Small intestine (tissue), 7 donors: ENCODE measurements at regions not wholly inside any gene's neighbourhood (a gene's known extent, or its start where the extent isn't known, plus 50 kb on each side); places are given as distances from the start of the nearest gene placed in this dataset.
"Not testable (repeated sequence)": the region's sequence is repeated elsewhere in the genome, so short reads cannot be mapped to it uniquely, and the experiment has no call there.

Experiments used
- DNase-seq, 2 donors: peaks; one replicate each; pipeline versions ENCODE4 v3.0.0 to v3.0.0-alpha.2; 2013
- FAIRE-seq: peaks from 2 replicates; lab custom pipeline; 2012; peaks lifted over from hg19 to GRCh38; lab: Jason Lieb, UNC
- H3K27ac ChIP-seq, 3 donors: one replicate each; pipeline ENCODE4 v1.5.1; 2013; ENCODE audit warnings: low read length in 2 of 3, mild to moderate bottlenecking in 2 of 3, control low read depth in 1 of 3, inconsistent platforms in 1 of 3, low read depth in 1 of 3, moderate library complexity in 1 of 3
- H3K27me3 ChIP-seq, 3 donors: one replicate each; pipeline ENCODE4 v1.6.1; 2013; ENCODE audit warnings: low read length in 3 of 3, inconsistent platforms in 1 of 3; ENCODE audit not compliant: control insufficient read depth in 3 of 3, insufficient read depth in 3 of 3
- H3K36me3 ChIP-seq, 3 donors: one replicate each; pipeline ENCODE4 v1.6.1; 2013; ENCODE audit warnings: low read length in 3 of 3, inconsistent platforms in 1 of 3, low read depth in 1 of 3, mild to moderate bottlenecking in 1 of 3, moderate library complexity in 1 of 3; ENCODE audit not compliant: control insufficient read depth in 3 of 3, insufficient read depth in 2 of 3
- H3K4me1 ChIP-seq, 3 donors: one replicate each; pipeline ENCODE4 v1.6.1; 2013; ENCODE audit warnings: low read length in 2 of 3, inconsistent platforms in 1 of 3, low read depth in 1 of 3, mild to moderate bottlenecking in 1 of 3, moderate library complexity in 1 of 3; ENCODE audit not compliant: control insufficient read depth in 3 of 3, insufficient read depth in 2 of 3
- H3K4me3 ChIP-seq, 3 donors: one replicate each; pipeline ENCODE4 v1.5.1; 2013; ENCODE audit warnings: low read length in 3 of 3, control low read depth in 1 of 3, inconsistent platforms in 1 of 3, low read depth in 1 of 3, mild to moderate bottlenecking in 1 of 3, moderate library complexity in 1 of 3
- H3K9me3 ChIP-seq, 2 donors: one replicate each; pipeline ENCODE4 v1.6.1; 2013; ENCODE audit warnings: low read depth in 1 of 2, low read length in 1 of 2; ENCODE audit not compliant: control insufficient read depth in 2 of 2, insufficient read depth in 1 of 2
- WGBS, 3 donors: extraction: QIAGEN DNeasy Blood & Tissue Kit; methylation state at CpG; one replicate each; pipeline ENCODE4 v1.1.7; 2013; 5-methylcytosine and 5-hydroxymethylcytosine counted together
- donor health status: healthy with polysubstance abuse.
- donor health status: control.
- donor health status: control.
- donor health status: Bipolar disorder and iron deficiency.
- donor health status: healthy.

- H3K4me1 ChIP-seq = no peaks in the 10 kb centered on the region
- no peak for FAIRE-seq
- H3K9me3 ChIP-seq = peaks cover 0 to 5% of the 10 kb centered on the region in 2 donors
- 75 to 83% (median 82%) methylated on average over 2 of the region's 2 CpGs for WGBS, 3 donors
- H3K27ac ChIP-seq = no peak overlapping the region
- no peak overlapping the region for H3K4me3 ChIP-seq
- no peak for DNase-seq
- H3K27me3 ChIP-seq = peaks cover 0 to 3% (median 0%) of the 10 kb centered on the region in 3 donors
- no peaks in the 10 kb centered on the region for H3K36me3 ChIP-seq
Observed at GRCh38 chr15:60272623-60273022, 125.2 kb downstream of the ANXA2 start.

- Histone ChIP-seq H3K27me3 (peaks cover 0 to 3% (median 0%) of the 10 kb centered on the region in 3 donors), H3K4me1 (no peaks in the 10 kb centered on the region), H3K4me3 (no peak overlapping the region), H3K27ac (no peak overlapping the region), H3K9me3 (peaks cover 0 to 5% of the 10 kb centered on the region in 2 donors), H3K36me3 (no peaks in the 10 kb centered on the region)
- DNase-seq (no peak), FAIRE-seq (no peak)
- WGBS, 3 donors = 54 to 81% (median 58%) methylated on average over 3 of the region's 3 CpGs
Observed at GRCh38 chr15:60275624-60276023, 122.2 kb downstream of the ANXA2 start.

- Histone ChIP-seq H3K27ac (no peak overlapping the region), H3K4me1 (no peaks in the 10 kb centered on the region), H3K36me3 (no peaks in the 10 kb centered on the region), H3K27me3 (peaks cover 0 to 3% (median 0%) of the 10 kb centered on the region in 3 donors), H3K9me3 (peaks cover 0 to 5% of the 10 kb centered on the region in 2 donors), H3K4me3 (no peak overlapping the region)
- FAIRE-seq (no peak), DNase-seq (no peak)
- WGBS, 3 donors = 79 to 85% (median 83%) methylated on average over 6 of the region's 6 CpGs
Observed at GRCh38 chr15:60278879-60279278, 118.9 kb downstream of the ANXA2 start.

- Histone ChIP-seq H3K27me3 (peaks cover 0 to 6% (median 3%) of the 10 kb centered on the region in 3 donors), H3K9me3 (no peaks in the 10 kb centered on the region), H3K4me3 (no peak overlapping the region), H3K4me1 (no peaks in the 10 kb centered on the region), H3K36me3 (no peaks in the 10 kb centered on the region), H3K27ac (no peak overlapping the region)
- FAIRE-seq (no peak), DNase-seq (no peak)
- 72 to 78% (median 74%) methylated on average over 2 of the region's 2 CpGs for WGBS, 3 donors
Observed at GRCh38 chr15:60280259-60280658, 117.5 kb downstream of the ANXA2 start.

- Histone ChIP-seq H3K27ac (no peak overlapping the region), H3K4me3 (no peak overlapping the region), H3K36me3 (no peaks in the 10 kb centered on the region), H3K4me1 (no peaks in the 10 kb centered on the region), H3K9me3 (no peaks in the 10 kb centered on the region), H3K27me3 (peaks cover 0 to 6% (median 6%) of the 10 kb centered on the region in 3 donors)
- FAIRE-seq = no peak
- no peak for DNase-seq
Observed at GRCh38 chr15:60283936-60284335, 113.8 kb downstream of the ANXA2 start.

GRCh38 chr15:60295901-60296300, 101.9 kb downstream of the ANXA2 start:
- H3K27ac ChIP-seq, H3K27me3 ChIP-seq, H3K36me3 ChIP-seq, H3K4me1 ChIP-seq, H3K9me3 ChIP-seq, H3K4me3 ChIP-seq, DNase-seq, FAIRE-seq: not testable (repeated sequence)
- WGBS, 3 donors = 91 to 94% (median 93%) methylated on average over 5 of the region's 5 CpGs

- 77 to 87% (median 86%) methylated on average over 3 of the region's 3 CpGs for WGBS, 3 donors
- FAIRE-seq (no peak), DNase-seq (no peak)
Observed at GRCh38 chr15:60297047-60297446, 100.7 kb downstream of the ANXA2 start.

More at GRCh38 chr15:60297047-60297446, 100.7 kb downstream of the ANXA2 start:
- Histone ChIP-seq H3K9me3 (no peaks in the 10 kb centered on the region), H3K36me3 (no peaks in the 10 kb centered on the region), H3K27ac (no peak overlapping the region), H3K4me1 (no peaks in the 10 kb centered on the region), H3K4me3 (no peak overlapping the region), H3K27me3 (peaks cover 0 to 1% (median 0%) of the 10 kb centered on the region in 3 donors)
